Activated CD8-positive, alpha-beta memory T cell treated with anti-CD3 and anti-CD28 coated beads, Interleukin-2, amount 10 ng/mL, durations not matched to agents 7 days and 5 days (primary cell): ENCODE measurements at regions not wholly inside any gene's neighbourhood (a gene's known extent, or its start where the extent isn't known, plus 50 kb on each side); places are given as distances from the start of the nearest gene placed in this dataset.

Experiments
- ATAC-seq: fragments of 150-1000 bp; cut with Tn5 transposase; one replicate; pipeline ENCODE4 v1.10.0; 2021; ENCODE audit warnings: moderate library complexity
- CTCF ChIA-PET: fragments of 350-600 bp; sonication (Branson Sonifier 250); formaldehyde crosslinking; loops from one replicate; lab custom pipeline; 2021; ENCODE audit warnings: antibody characterized with exemption; lab: Charles Lee
- DNase-seq: peaks from one replicate; pipeline ENCODE4 v3.0.0-alpha.2; 2020
- H3K27ac Mint-ChIP-seq: one replicate; pipeline ENCODE4 v1.8.0; 2021; ENCODE audit warnings: mild to moderate bottlenecking, mixed read lengths
- H3K27me3 Mint-ChIP-seq: one replicate; pipeline ENCODE4 v1.8.0; 2021; ENCODE audit warnings: mixed read lengths
- H3K36me3 Mint-ChIP-seq: one replicate; pipeline ENCODE4 v1.8.0; 2021; ENCODE audit warnings: mild to moderate bottlenecking, mixed read lengths
- H3K4me1 Mint-ChIP-seq: one replicate; pipeline ENCODE4 v1.8.0; 2021; ENCODE audit warnings: mixed read lengths
- H3K4me3 Mint-ChIP-seq: one replicate; pipeline ENCODE4 v1.8.0; 2021; ENCODE audit warnings: mild to moderate bottlenecking, moderate library complexity, mixed read lengths
- H3K9me3 Mint-ChIP-seq: one replicate; pipeline ENCODE4 v1.8.0; 2022; ENCODE audit warnings: low read depth, mixed read lengths

DNA sequence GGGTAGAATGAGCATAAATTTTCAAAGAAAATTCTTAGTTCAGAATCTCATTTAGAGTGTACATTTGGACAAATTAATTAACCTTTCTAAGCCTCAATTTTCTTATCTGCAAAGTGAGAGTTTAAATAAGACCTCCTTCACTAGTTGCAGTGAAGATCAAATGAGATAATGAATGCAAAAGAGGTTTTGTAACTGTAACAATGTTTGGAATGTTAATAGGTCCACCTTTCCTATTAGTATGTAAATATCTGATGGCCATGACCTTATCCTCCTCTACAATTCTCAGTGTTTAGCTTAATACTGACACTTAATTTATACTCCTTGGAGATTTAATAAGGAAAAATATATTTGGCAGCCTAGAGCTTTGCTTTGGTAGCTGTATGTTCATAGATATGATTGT is 138.8 kb downstream of the GABRG1 start:
- ATAC-seq (no peak), DNase-seq (no peak)
- Mint-ChIP-seq H3K27ac (no peak overlapping the region), H3K27me3 (no peaks in the 10 kb centered on the region), H3K4me1 (no peaks in the 10 kb centered on the region), H3K9me3 (peaks cover 6% of the 10 kb centered on the region), H3K4me3 (no peak overlapping the region), H3K36me3 (no peaks in the 10 kb centered on the region)
- CTCF ChIA-PET = no interaction called here

DNA sequence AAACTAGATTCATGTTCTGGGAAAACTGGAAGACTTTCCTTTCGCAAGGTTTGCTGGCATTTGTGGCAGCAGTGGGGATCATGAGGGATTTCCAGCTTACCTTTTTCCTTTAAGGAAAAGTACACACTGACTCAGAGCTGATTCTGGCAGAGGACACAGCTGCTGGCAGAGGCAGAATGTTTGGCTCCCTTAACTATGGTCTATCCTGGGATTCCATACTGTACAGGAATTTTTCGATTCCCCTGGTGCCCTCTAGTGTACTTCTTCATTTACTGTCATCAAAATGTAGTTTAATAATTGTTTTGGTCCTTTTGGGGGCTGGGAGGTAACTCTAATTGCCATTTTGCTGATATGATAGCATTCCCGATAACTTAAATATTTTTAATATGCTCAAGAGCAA is 152.7 kb downstream of the GABRG1 start:
- no peak for DNase-seq
- Mint-ChIP-seq H3K36me3 (no peaks in the 10 kb centered on the region), H3K27ac (no peak overlapping the region), H3K27me3 (no peaks in the 10 kb centered on the region), H3K4me1 (no peaks in the 10 kb centered on the region), H3K9me3 (peaks cover 14% of the 10 kb centered on the region), H3K4me3 (no peak overlapping the region)
- no peak for ATAC-seq
- CTCF ChIA-PET = no interaction called here

DNA sequence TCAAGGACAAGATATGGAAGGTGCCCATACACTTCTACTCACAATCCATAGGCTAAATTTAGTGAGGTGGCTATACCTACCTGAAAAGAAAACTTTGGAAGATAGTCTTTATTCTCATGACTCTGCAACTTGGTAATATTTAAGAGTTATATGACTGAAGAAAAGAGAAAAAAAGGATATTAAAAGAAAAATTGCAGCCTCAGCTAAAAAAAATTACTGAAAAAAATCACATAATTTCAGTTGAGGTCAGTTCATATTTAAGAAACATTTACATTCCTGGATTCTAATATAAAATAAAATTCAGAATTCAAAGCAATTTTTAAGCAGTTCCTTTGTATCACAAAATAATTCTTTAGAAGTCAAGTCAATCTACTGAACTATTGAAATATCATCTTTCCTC is 166.5 kb downstream of the GABRG1 start:
- CTCF ChIA-PET = interaction anchor here (1.2 kb wide), 1 partner anchor 12 kb away, joined by 3 read pairs; no protein-coding TSS in a partner anchor
- H3K36me3 Mint-ChIP-seq = no peaks in the 10 kb centered on the region
- H3K4me3 Mint-ChIP-seq = no peak overlapping the region
- H3K27me3 Mint-ChIP-seq = no peaks in the 10 kb centered on the region
- peaks cover 2% of the 10 kb centered on the region for H3K9me3 Mint-ChIP-seq
- ATAC-seq = no peak
- H3K4me1 Mint-ChIP-seq = no peaks in the 10 kb centered on the region
- H3K27ac Mint-ChIP-seq = no peak overlapping the region
- DNase-seq = no peak

DNA sequence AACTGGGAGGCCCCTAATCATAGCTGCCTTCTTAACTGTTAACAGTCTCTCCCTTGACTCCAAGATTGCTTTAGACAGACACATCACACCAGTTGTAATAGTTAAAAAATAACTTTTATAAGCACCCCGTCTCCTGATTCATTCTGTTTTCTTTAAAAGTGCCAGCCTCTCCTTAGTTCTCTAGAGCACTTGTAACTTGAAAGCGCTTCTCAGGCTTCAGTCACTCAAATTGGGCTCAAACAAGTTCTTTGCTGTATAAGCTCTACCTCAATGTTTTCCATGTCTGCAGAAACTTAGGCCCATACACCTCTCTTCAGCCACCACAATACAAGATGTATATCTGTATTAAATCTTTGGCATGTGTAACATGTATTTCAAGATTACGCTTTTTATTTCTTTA is 169.6 kb downstream of the GABRG1 start:
- ATAC-seq (no peak), DNase-seq (no peak)
- peaks cover 2% of the 10 kb centered on the region for H3K9me3 Mint-ChIP-seq
- CTCF ChIA-PET = no interaction called here
- no peaks in the 10 kb centered on the region for H3K4me1 Mint-ChIP-seq
- H3K36me3 Mint-ChIP-seq = no peaks in the 10 kb centered on the region
- no peak overlapping the region for H3K27ac Mint-ChIP-seq
- no peak overlapping the region for H3K4me3 Mint-ChIP-seq
- no peaks in the 10 kb centered on the region for H3K27me3 Mint-ChIP-seq

DNA sequence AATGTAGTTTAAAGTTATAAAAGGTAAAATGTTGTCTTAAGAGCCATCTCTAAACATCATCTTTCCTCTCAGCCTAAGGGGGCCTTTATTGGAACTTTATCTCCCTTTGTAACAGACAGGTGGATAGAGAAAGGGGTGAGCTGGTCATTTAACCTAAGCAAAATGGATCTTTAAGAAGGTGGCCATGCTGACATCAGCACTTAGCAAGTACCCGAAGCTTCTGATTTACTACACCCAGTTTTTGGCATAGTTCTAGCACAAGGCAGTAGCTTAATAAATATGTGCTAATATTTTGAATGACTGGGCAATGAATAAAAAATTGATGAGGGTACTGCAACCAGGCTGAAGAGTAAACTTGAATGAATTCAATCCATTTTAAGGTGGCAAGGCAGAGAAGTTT is 172.7 kb downstream of the GABRG1 start:
- H3K9me3 Mint-ChIP-seq = peaks cover 6% of the 10 kb centered on the region
- CTCF ChIA-PET = no interaction called here
- H3K27me3 Mint-ChIP-seq = no peaks in the 10 kb centered on the region
- DNase-seq (no peak), ATAC-seq (no peak)
- H3K4me1 Mint-ChIP-seq = no peaks in the 10 kb centered on the region
- H3K36me3 Mint-ChIP-seq = no peaks in the 10 kb centered on the region
- no peak overlapping the region for H3K27ac Mint-ChIP-seq
- H3K4me3 Mint-ChIP-seq = no peak overlapping the region

DNA sequence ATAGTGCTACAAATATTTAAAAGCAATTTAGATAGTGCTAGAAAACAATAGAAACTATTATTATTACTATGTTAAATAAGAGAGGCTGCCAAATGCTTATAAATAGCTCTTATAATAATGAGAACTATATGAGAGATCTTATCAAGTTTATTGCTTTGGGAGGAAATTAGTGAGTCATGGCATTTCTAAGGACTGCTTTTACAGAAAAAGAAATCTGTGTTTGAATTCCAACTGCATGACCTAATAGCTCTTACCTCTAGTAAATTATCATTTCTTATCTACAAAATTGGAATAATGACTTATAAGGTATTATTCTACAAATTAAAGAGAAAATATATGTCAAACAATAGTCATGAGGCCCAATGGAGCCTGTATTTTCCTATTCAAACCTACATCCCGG is 177.2 kb downstream of the GABRG1 start:
- DNase-seq (no peak), ATAC-seq (no peak)
- no peaks in the 10 kb centered on the region for H3K36me3 Mint-ChIP-seq
- H3K9me3 Mint-ChIP-seq = peaks cover 4% of the 10 kb centered on the region
- no peak overlapping the region for H3K27ac Mint-ChIP-seq
- CTCF ChIA-PET = no interaction called here
- H3K27me3 Mint-ChIP-seq = no peaks in the 10 kb centered on the region
- H3K4me1 Mint-ChIP-seq = no peaks in the 10 kb centered on the region
- H3K4me3 Mint-ChIP-seq = no peak overlapping the region

DNA sequence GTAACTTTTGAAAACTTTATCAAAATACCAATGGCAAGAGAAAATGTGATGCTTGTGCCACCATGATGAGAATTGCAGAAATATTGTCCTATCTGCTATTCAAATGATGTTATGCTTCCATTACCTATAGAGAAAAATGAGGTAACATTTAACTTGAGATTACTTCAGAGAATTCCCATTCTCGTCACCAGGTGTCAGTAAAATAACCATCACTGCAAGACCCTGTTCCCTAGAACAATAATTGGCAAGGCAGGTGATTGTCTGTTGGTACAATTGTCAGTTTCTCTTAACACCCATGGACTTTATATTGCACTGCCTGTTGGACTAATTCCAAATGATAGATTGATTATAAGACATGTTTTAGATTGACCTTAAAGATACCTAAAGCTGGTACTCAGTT is 179.9 kb downstream of the GABRG1 start:
- no peaks in the 10 kb centered on the region for H3K27me3 Mint-ChIP-seq
- H3K36me3 Mint-ChIP-seq = no peaks in the 10 kb centered on the region
- peaks cover 6% of the 10 kb centered on the region for H3K9me3 Mint-ChIP-seq
- CTCF ChIA-PET = interaction anchor here (0.5 kb wide), 1 partner anchor 534 kb away, joined by 3 read pairs; no protein-coding TSS in a partner anchor
- H3K4me1 Mint-ChIP-seq = no peaks in the 10 kb centered on the region
- no peak for ATAC-seq
- no peak for DNase-seq
- H3K4me3 Mint-ChIP-seq = no peak overlapping the region
- no peak overlapping the region for H3K27ac Mint-ChIP-seq

DNA sequence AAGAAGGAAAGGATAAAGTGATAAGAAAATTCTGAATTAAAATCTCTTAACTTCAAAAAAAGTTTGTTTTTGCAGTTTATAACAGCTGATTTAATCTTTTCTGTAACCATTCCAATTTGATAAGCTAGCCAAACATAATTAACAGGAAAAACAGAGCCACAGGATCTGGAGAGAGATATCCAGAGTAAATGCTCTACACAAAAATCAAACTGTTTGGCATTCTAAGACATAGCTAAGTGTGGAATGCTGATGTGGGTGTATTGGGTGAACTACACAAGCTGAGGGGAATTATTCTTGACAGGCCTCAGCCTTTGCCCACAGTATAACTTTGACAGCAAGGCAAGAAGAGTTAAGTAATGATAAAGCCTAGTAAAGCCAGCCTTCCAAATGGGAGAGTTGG is 184.8 kb downstream of the GABRG1 start:
- no peaks in the 10 kb centered on the region for H3K4me1 Mint-ChIP-seq
- H3K9me3 Mint-ChIP-seq = peaks cover 2% of the 10 kb centered on the region
- H3K4me3 Mint-ChIP-seq = no peak overlapping the region
- DNase-seq (no peak), ATAC-seq (no peak)
- CTCF ChIA-PET = no interaction called here
- no peaks in the 10 kb centered on the region for H3K27me3 Mint-ChIP-seq
- no peak overlapping the region for H3K27ac Mint-ChIP-seq
- no peaks in the 10 kb centered on the region for H3K36me3 Mint-ChIP-seq

DNA sequence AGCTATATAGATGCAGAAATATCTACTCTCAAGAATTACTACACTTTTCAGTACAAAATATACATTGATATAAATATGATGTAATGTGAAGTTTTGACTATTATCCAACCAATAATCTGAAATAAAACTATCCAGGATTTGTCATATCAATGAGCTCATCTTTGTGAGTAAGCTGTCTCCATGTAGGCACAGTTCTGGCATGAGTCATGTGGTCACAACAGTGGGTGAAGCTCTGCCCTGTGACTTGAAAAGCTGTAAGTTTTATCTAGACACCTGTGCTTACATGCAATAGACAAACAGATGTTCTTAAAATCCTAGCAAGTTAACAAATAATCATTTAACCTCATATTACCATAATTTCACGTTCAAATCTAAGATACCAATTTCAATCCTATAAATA is 192.7 kb downstream of the GABRG1 start:
- no peak for ATAC-seq
- Mint-ChIP-seq H3K4me3 (no peak overlapping the region), H3K4me1 (no peaks in the 10 kb centered on the region), H3K27me3 (no peaks in the 10 kb centered on the region), H3K36me3 (no peaks in the 10 kb centered on the region), H3K27ac (no peak overlapping the region), H3K9me3 (no peaks in the 10 kb centered on the region)
- CTCF ChIA-PET = no interaction called here
- no peak for DNase-seq

DNA sequence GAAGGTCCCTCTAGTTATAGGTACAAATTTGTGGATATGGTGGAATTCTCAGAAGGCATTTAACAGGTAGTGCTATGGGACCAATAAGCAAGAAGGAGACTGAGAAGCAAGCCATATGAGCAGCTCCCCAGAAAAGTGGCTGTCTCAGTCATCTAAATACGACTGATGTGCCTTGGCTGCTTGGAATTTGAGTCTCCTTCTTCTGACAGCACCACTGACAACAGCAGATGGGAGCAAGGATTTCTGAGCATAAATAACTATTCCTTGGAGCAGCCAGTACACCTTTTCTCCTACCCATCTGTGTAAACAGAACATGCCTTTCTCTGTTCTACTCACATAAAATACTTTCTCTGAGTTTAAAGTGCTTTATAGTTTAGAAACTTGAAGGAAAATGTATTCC is 196.2 kb downstream of the GABRG1 start:
- Mint-ChIP-seq H3K27ac (no peak overlapping the region), H3K4me3 (no peak overlapping the region), H3K27me3 (no peaks in the 10 kb centered on the region), H3K9me3 (peaks cover 7% of the 10 kb centered on the region), H3K36me3 (no peaks in the 10 kb centered on the region), H3K4me1 (no peaks in the 10 kb centered on the region)
- CTCF ChIA-PET = no interaction called here
- no peak for DNase-seq
- ATAC-seq = no peak

DNA sequence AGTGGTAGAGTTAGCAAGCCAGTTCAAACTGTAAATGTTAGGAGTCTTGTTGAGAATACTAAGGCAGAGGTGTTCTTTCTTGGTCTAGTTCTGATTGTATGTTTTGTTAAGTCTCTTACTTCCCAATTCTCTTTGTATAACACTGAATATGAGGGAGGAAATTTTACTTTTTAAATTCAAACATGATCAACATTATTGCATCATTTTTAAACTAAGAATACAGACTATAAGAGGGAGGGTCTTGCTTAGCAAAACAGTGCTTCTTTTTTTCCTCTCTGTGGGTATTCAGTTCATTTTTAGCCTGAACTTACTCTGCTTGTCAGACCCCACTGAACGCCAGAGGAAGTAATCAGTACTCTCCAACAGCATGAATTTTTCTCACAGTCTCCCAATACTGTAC is 198.0 kb downstream of the GABRG1 start:
- CTCF ChIA-PET = no interaction called here
- no peak for DNase-seq
- Mint-ChIP-seq H3K36me3 (no peaks in the 10 kb centered on the region), H3K27ac (no peak overlapping the region), H3K4me1 (no peaks in the 10 kb centered on the region), H3K9me3 (peaks cover 7% of the 10 kb centered on the region), H3K4me3 (no peak overlapping the region), H3K27me3 (no peaks in the 10 kb centered on the region)
- ATAC-seq = no peak

DNA sequence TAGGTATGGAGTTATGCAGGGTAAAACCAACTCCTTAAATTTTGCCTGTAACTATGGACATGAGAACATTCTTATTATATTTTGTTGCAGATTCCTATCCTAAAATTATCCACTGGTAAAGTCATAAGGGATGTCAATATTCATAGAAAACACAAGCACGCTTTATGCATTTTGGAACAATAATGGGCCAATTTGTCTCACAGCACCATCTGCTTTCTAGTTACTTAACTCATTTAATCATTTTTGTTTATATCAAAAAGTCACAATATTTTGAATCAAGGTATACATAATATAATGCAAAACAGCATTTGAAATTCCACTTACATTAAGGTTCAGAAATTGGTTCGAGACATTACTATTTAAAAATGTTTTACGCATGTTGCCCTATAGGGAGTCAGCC is 203.0 kb downstream of the GABRG1 start:
- Mint-ChIP-seq H3K4me3 (no peak overlapping the region), H3K9me3 (peaks cover 16% of the 10 kb centered on the region), H3K36me3 (no peaks in the 10 kb centered on the region), H3K4me1 (no peaks in the 10 kb centered on the region), H3K27ac (no peak overlapping the region), H3K27me3 (no peaks in the 10 kb centered on the region)
- DNase-seq = no peak
- no peak for ATAC-seq
- CTCF ChIA-PET = no interaction called here

DNA sequence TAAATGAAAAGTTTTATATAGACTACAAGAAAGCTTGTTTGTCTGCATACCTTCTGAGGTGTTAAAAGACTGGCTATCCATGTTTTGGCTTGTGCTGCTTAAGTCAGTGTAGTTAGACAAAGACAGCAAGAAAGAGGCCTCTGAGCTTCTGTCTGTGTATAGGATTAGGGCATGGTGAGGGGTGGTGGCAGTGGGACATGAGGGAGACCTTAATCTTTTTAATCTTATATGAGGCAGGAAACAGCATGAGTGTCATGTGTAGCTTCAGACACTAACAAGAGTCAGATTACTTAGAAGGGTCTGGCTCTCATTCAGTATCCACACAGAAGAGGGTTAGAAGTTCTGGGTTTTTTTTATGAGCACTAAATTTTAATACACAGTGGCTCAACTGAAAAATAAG is 213.3 kb downstream of the GABRG1 start:
- Mint-ChIP-seq H3K36me3 (no peaks in the 10 kb centered on the region), H3K4me3 (no peak overlapping the region), H3K4me1 (no peaks in the 10 kb centered on the region), H3K9me3 (no peaks in the 10 kb centered on the region), H3K27ac (no peak overlapping the region), H3K27me3 (no peaks in the 10 kb centered on the region)
- no peak for DNase-seq
- no peak for ATAC-seq
- CTCF ChIA-PET = no interaction called here

DNA sequence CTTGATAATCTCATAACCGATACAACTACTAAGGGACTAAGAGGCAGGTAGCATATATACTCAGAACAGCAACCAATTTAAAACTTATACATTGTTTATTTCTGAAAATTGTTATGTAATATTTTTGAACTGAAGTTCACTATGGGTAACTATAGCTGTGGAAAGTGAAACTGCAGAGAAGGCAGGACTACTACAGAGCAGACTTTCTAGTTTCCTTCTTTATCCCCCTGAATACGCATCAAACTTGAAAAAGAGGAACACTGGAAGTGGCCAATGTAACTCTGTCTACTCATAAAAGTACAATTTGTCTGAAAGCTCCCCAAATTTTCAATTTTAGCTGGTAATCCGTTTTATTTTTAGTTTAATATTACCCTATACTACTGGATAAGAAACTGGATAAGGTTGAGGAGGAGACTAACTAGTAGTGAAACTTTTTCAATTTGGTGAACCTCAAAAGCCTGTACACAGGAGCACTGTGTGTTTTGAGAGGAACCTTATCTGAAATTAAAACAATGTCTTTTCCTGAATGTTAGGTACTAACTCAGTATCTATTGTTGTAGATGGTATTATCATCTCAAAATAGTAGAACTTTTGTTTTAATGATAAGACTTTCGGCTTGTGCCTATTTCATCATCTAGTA is 225.8 kb downstream of the GABRG1 start:
- H3K4me1 Mint-ChIP-seq = no peaks in the 10 kb centered on the region
- H3K4me3 Mint-ChIP-seq = no peak overlapping the region
- peaks cover 2% of the 10 kb centered on the region for H3K9me3 Mint-ChIP-seq
- H3K27ac Mint-ChIP-seq = no peak overlapping the region
- ATAC-seq = no peak
- no peak for DNase-seq
- CTCF ChIA-PET = no interaction called here
- no peaks in the 10 kb centered on the region for H3K36me3 Mint-ChIP-seq
- no peaks in the 10 kb centered on the region for H3K27me3 Mint-ChIP-seq

DNA sequence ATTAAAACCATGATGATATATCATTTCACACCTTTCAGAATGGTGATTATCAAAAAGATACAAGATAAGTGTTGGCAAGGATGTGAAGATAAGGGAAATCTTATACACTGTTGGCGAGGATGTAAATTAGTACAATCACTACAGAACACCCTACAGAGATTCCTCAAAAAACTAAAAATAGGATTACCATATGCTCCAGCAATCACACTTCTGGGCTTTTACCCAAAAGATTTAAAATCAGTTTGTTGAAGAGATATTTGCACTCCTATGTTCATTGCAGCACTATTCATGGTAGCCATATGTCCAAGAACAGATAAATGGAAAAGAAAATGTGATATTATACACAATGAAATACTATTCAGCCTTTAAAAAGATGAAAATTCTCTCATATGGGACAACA is 240.4 kb downstream of the GABRG1 start:
- ATAC-seq (no peak), DNase-seq (no peak)
- Mint-ChIP-seq H3K4me3 (no peak overlapping the region), H3K27me3 (no peaks in the 10 kb centered on the region), H3K4me1 (no peaks in the 10 kb centered on the region), H3K9me3 (peaks cover 8% of the 10 kb centered on the region), H3K36me3 (no peaks in the 10 kb centered on the region), H3K27ac (no peak overlapping the region)
- CTCF ChIA-PET = no interaction called here
